HuH-7 (cell line): ENCODE measurements at regions not wholly inside any gene's neighbourhood (a gene's known extent, or its start where the extent isn't known, plus 50 kb on each side); places are given as distances from the start of the nearest gene placed in this dataset.
"Not testable (repeated sequence)": the region's sequence is repeated elsewhere in the genome, so short reads cannot be mapped to it uniquely, and the experiment has no call there.

Experiments used
- DNase-seq: peaks from one replicate; pipeline ENCODE4 v3.0.0; 2011; ENCODE audit warnings: low spot score

DNA sequence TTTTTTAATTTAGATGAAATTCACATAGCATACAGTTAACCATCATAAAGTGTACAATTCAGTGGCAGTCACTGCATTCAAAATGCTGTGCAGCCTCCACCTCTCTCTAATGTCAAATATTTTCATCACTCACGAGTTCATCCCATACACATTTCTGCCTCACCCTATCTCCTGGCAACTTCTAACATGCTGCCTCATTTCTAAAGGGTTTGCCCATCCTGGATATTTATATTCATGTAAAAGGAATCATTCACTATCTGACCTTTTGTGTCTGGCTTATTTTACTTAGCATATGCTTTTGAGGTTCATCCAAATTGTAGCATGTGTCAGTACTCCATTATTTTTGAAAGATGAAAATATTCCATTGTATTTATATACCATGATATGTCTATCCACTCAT, 286.9 kb upstream of the VSTM2A start:
- no peak for DNase-seq

DNA sequence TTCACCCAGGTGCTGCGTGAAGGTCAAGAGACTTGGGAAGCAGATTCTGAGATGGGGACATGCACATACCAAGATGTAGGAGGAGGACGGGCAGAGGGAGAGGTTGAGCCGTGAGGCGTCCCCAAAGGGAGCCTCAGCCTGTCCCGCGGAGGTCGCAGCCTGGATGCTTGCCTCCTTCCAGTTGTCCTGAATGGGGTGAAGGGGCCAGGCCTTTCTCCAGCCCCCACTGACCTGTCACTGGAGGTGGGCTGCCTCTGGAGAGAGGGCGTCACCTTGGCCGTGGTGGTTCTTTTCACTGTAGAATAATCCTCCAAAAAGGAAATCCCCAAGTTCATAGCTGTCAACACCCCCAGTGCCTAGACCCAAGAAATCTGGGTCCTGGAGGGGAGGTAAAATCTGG, 283.0 kb upstream of the VSTM2A start:
- DNase-seq: no peak

DNA sequence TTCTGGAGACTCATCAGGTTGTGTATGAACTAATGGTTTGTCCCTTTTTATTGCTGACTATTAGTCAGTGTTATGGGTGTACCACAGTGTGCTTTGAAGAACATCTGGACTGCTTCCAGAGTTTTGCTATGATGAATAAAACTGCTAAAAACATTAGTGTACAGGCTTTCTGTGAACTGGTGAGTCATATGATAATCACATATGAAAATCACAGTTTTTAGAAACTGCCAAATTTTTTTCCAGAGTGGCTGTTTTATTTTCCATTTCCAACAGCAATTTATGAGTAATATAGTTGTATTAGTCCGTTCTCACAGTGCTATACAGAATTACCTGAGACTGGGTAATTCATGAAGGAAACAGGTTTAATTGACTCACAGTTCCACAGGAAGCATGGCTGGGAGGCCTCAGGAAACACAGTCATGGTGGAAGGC, 281.2 kb upstream of the VSTM2A start:
- no peak for DNase-seq

DNA sequence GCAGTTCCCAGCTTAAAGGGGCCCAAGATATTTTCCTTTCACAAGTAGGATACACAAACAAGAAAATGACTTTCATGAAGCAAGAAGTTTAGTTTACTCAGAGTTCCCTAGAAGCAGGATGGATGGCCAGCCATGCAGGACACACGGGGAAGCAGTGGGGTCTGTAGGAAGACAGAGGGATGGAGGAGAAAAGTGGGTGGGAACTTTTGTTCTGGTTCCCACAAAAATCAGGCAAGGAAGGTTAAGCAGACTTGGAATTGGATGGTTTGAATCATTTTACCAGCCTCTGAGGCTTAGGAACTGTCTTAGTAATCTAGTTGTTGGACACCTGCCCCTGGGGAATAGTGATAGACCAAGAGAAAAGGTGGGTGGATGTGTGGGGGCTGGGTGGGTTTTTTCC, 263.3 kb upstream of the VSTM2A start:
- DNase-seq: no peak

- DNase-seq: no peak
These were observed 249.8 kb upstream of the VSTM2A start for GRCh38 chr7:54292171-54292925.

GRCh38 chr7:54299426-54299825, 242.7 kb upstream of the VSTM2A start:
- DNase-seq: no peak

DNA sequence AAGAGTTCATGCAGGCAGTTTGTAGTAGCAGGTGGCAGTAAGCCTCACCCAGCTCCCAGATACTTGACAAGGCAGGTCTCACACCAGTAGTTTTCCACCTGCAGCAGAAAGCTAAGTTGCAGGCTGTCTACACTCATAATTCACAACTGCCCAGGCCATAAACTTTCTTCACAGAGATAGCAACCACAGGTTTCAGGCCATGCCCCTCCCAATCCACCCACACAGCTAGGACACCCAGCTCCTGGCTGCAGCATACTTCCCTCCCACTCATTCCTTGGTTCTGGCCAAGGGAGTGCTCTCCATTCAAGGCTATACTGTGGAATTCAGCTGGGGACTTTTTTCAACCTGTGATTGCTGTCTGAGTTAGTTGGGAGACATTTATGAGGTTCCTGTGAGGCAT, 226.2 kb upstream of the VSTM2A start:
- not testable (repeated sequence) for DNase-seq

- DNase-seq: no peak
These were observed 215.5 kb upstream of the VSTM2A start for GRCh38 chr7:54326592-54327167.

- DNase-seq: no peak
These were observed 211.9 kb upstream of the VSTM2A start for GRCh38 chr7:54330216-54330800.

DNA sequence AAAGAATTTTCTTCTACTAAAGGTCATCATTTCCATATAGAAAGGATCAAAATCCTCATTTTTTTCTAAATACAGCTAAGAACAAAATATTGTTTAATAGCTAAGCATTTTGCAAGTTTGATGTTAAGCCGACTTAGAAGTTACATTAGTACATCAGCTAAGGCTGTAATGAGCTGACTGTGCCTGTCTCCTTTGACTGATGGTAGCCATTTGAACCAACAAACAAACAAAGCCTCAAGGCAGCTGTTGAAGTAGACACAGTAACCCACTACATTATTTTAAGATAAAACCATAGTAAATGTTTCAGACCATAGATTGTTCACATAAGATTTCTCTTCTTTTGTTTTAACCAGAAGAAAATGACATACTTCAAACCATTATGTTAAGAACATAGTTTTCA, 210.9 kb upstream of the VSTM2A start:
- no peak for DNase-seq

DNA sequence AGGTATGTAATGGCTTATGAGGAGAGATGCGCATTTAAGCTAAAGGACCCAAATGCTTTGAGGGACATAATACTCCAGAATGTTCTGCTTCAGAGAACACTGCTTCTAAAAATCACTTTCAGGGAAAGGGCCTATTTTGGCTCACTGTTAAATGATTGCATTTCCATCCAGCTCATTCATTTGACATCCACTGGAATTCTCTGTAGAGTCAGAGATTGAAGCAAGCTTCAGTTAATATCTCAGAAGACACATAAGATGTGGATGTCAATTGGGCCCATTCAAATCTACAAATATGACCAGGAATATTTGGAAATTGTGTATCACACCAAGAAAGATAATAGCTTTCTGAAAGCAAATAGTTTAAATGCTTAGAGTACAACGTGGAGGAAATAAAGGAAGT, 209.9 kb upstream of the VSTM2A start:
- no peak for DNase-seq

DNA sequence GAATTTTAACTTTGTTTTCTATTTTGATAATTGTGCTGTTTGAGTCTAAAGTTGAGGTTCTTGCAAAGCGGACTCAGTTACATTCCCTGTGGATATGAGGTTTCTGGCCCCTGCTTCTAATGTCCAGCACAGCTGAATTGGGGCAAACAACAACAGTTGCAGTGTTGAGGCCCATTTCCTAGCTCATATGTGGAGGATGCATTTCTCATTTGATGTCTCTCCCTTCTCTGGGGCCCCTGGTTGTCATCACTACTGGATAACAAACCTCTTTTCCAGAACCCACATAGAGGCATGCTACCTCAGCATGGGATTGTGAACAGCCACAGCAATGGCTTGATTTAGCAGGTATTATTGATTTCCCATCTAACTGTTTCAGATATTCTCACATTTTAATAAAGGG, 208.2 kb upstream of the VSTM2A start:
- no peak for DNase-seq

GRCh38 chr7:54336800-54337199, 205.4 kb upstream of the VSTM2A start:
- DNase-seq: no peak

DNA sequence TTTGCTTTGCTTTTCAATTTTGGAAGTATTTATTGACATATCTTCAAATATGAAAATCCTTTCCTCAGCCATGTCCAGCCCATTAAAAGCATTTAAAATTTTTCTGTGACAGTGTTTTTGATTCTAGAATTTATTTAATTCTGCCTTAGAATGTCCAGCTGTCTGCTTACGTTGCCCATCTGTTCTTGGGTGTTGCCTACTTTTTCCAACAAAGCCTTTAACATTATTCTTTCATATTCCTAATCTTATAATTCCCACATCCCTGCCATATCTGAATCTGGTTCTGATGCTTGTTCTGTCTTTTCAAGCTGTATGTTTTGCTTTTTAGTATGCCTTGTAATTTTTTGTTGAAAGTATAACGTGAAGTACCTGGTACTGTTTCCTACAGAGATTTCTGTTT, 204.7 kb upstream of the VSTM2A start:
- DNase-seq: no peak

DNA sequence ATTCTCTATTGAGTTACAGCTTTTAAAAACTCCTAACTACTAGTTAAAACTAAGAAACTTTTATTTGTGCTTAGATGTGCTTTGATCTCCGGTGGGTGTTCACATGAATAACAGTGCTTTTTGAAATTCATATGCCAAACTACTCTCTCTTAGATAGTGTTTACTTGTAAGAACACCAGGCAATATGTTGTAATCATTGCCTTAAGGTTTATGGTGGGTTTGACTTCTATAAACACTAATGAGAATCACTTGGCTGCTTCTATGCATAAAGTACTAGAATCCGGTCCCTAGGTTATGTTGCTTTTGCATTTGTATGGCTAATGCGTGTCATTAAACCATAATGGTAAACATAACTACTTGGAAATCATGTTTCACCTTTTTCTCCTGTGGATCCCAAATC, 203.9 kb upstream of the VSTM2A start:
- no peak for DNase-seq

GRCh38 chr7:54339073-54339472, 203.1 kb upstream of the VSTM2A start:
- no peak for DNase-seq

GRCh38 chr7:54342458-54342857, 199.7 kb upstream of the VSTM2A start:
- DNase-seq: no peak

DNA sequence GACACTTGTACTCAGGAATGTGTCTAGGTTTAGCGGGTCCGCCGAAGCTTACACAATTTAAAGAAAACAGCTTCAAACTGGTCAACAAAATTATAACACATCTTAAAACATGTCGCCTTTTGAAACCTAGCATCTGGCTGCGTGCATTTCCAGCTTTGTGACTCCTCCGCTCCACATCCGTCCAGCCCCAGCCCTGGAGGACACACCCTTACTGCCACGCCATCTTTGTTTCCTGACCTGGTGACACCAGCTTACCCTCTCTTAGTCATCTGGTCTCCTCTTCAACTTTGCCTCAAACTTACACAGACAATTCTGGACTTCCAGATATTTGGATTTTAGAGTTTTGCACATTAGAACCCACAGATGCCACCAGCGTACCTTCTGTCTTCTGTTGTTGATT, 198.7 kb upstream of the VSTM2A start:
- no peak for DNase-seq

DNA sequence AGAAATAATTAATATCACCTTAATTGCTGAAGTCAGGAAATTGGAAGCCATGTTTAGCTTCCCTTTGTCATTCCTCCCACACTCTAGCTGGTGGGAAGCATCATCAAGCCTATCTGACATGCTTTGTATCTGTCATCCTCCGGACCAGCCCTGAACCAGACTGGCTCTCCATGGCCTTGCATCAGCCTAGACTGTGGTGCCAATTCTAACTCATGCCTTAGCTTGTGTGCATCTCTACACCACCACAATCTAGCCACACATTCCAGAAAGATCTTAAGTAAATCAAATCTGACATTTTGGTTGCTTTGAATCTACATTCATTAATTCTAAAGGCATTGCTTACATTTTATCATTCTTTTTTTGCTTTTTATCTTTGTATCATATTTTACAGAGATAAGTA, 196.4 kb upstream of the VSTM2A start:
- no peak for DNase-seq

- no peak for DNase-seq
These were observed 192.9 kb upstream of the VSTM2A start for GRCh38 chr7:54349229-54349628.

- no peak for DNase-seq
These were observed 187.7 kb upstream of the VSTM2A start for GRCh38 chr7:54354436-54354835.

DNA sequence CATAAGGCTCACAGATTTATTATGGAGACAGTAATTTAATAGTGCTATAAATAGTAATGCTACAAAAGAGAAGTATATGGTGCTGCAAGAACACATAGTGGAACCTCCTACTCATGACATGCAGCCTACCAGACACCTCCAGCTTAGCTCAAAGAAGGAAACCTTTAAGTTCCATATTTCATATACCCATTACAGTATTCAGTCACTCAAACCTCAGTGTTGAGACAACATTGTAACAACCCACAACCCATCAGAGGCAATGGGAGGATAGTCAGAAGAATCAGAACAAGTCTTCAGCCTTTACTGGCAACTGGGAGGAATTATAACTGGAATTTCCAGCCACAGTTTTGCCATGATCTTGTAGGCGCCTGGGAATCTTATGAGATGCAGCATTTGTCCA, 186.3 kb upstream of the VSTM2A start:
- DNase-seq: no peak

DNA sequence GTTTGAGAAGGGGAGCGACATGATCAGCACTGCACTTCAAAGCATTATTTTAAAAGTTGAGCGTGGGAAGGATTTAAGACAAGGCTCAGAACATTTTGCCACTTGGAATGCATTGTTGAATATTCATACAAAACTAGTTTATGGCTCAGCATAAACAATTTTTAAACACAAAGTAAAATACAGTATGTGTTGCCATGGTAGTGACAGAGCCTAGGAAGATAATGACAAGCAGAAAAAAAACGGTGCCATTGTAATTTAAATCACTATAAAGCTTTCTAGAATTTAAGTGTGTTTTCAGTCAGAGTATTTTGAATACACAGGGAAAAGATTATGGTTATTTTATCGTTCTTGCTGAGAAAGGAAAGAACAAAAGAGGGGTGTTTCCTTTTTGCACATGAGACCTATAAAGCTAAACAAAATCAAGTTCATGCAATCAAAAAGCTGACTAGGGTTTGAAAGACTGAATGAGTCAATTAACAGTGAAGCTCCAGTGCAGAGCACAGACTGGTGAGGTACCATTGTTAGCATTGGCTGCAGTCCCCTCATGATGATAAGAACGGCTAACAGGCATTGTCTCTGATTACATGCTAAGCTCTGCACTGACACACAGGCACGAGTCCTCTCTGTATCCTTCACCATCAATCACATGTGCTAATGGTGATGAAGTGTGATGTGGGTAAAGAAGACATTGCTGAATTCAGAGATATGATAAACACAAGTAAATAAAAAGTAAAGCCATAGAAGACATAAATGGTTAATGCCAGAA, 181.9 kb upstream of the VSTM2A start:
- no peak for DNase-seq
